Retinal pigment epithelial cell (primary cell): ENCODE measurements at regions not wholly inside any gene's neighbourhood (a gene's known extent, or its start where the extent isn't known, plus 50 kb on each side); places are given as distances from the start of the nearest gene placed in this dataset.

Experiments
- DNase-seq: peaks from one replicate; pipeline ENCODE4 v3.0.0-alpha.2; 2010; ENCODE audit warnings: low read depth
- H3K4me3 ChIP-seq: 2 replicates; pipeline ENCODE4 v1.5.1; 2011; ENCODE audit warnings: mild to moderate bottlenecking, low read length, control low read depth, moderate library complexity
- TF ChIP-seq, protein P1 (sequence below): conservative IDR thresholded peaks from 2 replicates; pipeline ENCODE4 v1.5.1; 2011; ENCODE audit warnings: low read depth, low read length, control low read depth, inconsistent platforms

GRCh38 chr6:81909981-81910900 is 157.8 kb upstream of the TENT5A start:
- no peak for DNase-seq
- TF ChIP-seq, protein P1, sequence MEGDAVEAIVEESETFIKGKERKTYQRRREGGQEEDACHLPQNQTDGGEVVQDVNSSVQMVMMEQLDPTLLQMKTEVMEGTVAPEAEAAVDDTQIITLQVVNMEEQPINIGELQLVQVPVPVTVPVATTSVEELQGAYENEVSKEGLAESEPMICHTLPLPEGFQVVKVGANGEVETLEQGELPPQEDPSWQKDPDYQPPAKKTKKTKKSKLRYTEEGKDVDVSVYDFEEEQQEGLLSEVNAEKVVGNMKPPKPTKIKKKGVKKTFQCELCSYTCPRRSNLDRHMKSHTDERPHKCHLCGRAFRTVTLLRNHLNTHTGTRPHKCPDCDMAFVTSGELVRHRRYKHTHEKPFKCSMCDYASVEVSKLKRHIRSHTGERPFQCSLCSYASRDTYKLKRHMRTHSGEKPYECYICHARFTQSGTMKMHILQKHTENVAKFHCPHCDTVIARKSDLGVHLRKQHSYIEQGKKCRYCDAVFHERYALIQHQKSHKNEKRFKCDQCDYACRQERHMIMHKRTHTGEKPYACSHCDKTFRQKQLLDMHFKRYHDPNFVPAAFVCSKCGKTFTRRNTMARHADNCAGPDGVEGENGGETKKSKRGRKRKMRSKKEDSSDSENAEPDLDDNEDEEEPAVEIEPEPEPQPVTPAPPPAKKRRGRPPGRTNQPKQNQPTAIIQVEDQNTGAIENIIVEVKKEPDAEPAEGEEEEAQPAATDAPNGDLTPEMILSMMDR, result no peak
- no peak overlapping the region for H3K4me3 ChIP-seq

DNA sequence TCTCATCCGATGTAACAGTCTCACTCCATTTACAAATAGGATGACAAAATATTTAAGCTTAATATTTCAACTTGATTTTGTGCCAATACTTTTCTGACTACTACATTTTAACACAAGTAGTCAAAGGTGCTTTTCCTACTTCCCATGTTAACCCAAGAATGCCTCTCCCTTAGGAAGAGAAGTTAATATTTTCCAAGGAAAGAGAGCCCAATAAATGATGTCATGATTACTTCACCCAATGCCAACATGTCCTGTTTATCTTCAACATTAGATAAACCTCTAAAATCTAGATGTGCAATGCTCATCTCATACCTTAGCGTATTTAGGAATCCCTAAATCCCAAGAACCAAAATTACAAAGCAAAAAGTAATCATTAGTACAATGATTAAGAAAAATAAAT is 156.7 kb upstream of the TENT5A start:
- TF ChIP-seq, protein P1, result no peak
- H3K4me3 ChIP-seq, result no peak overlapping the region
- DNase-seq, result no peak

DNA sequence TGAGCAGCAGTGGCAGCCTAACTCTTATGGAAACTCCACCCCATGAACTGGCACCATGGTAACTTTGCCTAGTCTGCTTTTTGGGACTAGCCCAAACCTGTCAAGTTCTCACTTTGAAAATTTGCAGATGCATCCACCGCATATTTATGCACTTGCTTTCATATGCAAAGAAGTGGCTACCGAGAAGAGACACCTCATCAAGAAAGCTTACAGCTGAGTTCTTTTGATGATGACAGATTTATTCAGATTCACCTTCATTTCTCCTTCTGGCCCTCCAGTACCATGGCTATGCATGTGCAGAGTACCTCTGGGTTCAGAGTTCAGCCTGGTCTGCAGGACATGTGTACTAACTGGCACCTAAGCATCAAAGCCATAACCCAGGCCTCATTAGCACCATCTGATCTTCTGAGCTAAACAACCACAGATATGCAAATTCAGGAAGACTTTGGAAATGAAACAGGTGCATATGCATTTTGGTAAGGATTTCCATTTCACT is 154.3 kb upstream of the TENT5A start:
- DNase-seq, result no peak
- no peak overlapping the region for H3K4me3 ChIP-seq
- TF ChIP-seq, protein P1, result no peak

GRCh38 chr6:81906041-81906440 is 153.6 kb upstream of the TENT5A start:
- TF ChIP-seq, protein P1, result no peak
- H3K4me3 ChIP-seq, result no peak overlapping the region
- no peak for DNase-seq

GRCh38 chr6:81901551-81901966 is 149.1 kb upstream of the TENT5A start:
- no peak overlapping the region for H3K4me3 ChIP-seq
- TF ChIP-seq, protein P1, result no peak
- no peak for DNase-seq

DNA sequence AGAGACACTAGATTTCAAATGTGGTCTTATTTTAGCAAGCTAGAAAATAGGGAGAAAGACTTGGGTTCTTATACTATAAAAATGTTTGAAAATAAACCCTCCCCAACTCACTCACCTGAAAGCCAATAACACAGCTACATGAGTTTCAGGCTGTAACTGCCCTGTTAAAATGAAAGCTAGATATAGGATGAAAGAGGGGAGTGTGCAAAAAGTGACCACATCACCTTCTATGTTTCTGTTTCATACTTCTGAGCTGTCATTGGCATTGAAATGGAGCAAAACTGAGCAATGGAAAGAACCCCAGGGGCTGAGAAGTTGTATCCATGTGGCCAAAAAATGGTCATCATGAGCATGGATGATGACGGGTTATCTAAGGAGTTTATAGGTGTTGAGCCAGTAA is 148.1 kb upstream of the TENT5A start:
- no peak for DNase-seq
- no peak overlapping the region for H3K4me3 ChIP-seq
- TF ChIP-seq, protein P1, result no peak

GRCh38 chr6:81897793-81898192 is 145.3 kb upstream of the TENT5A start:
- DNase-seq, result no peak
- no peak overlapping the region for H3K4me3 ChIP-seq
- TF ChIP-seq, protein P1, result no peak
